D341Med (cell line): ENCODE measurements at regions not wholly inside any gene's neighbourhood (a gene's known extent, or its start where the extent isn't known, plus 50 kb on each side); places are given as distances from the start of the nearest gene placed in this dataset.

Source experiments
- DNase-seq: peaks from one replicate; pipeline ENCODE4 v3.0.0; 2012; ENCODE audit warnings: low spot score

DNA sequence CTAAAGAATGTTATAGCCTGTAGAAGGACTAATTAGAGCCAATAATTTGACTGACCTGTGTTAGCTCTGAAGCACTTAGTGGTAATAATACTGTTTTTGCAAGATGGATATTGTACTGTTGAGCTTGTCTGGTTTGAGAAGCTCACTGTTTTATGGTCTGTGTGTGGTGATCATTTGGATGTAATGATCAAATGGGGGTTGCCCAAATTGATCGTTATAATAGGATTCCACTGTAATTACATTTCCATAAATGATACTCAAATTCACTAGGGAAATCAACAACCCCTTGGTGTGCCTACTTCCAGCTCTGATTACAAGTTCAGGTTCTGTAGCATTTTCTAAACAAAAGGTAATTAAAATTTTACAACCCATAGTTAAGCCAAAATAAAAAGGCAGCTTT, 971.4 kb downstream of the TTLL7 start:
- DNase-seq = no peak

DNA sequence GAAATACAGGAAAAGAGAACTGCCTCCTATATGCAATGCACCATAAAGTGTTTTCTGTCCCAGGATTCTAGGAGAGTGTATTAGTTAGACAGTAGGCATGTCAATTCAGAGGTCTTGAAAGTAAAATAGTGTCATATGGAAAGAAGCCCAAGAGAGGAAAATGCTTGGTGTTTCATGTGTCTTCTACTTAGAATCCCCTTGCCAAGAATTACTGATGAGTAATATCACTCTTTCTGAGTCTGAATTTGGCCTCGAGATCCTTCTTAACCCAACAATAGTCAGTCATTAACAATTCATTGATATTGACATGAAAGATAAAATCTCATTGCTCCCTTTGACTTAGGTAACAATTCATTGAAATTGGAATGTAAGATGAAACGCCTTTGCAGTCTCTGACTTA, 972.2 kb downstream of the TTLL7 start:
- DNase-seq = no peak

DNA sequence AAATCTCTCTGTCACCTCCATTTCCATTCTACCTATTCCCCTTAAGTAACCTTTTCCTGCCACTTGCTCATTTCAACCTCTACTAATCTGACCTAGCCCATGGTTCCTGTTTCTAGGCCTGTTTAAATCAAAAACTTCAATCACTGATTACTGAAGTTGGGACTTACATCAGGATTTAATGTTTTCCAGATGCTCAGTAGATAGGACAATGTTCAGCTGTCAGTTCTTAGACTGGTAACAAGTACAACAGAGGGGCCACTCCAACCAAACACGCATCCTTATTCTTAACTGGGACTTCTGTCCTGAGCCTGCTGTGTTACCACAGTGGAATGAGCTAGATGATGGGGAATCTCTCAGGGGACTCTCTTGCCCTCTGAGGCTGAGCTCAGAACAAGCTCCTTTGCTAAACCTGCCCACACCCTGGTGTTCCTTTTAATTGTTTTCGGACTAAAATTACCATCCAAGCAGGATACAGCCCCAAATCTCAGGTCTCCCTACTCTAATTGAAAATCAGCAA, 974.6 kb downstream of the TTLL7 start:
- no peak for DNase-seq

DNA sequence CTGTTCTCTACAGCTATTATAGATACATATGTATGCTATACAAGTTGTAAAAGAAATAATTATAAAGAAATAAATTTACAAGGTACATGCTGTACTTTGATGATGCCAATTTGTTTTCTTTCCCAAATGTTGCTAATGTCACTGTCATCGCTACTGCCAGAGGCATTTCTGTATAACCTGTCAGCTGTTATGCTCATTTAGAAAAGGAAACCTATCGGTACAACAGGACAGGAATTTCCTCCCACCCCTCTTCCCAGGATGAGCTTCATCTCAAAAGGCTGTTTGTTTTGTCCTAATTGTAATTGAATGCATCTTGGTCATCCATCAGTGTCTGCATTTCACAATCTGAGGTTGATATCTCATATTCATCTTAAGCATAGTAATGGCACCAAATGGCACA, 975.7 kb downstream of the TTLL7 start:
- no peak for DNase-seq

DNA sequence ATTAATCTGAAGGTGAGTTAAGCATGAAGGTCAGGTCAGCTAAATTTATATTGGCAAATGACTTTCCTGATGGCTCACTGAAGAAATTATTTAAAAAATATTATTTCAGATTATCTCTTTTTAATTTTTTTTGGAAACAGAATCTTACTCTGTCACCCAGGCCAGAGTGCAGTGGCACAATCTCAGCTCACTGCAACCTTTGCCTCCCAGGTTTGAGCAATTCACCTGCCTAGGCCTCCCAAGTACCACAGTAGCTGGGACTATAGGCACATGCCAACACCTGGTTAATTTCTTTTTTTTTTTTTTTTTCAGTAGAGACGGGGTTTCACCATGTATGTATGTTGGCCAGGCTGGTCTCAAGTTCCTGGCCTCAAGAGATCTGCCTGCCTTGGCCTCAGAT, 976.7 kb downstream of the TTLL7 start:
- DNase-seq = no peak

DNA sequence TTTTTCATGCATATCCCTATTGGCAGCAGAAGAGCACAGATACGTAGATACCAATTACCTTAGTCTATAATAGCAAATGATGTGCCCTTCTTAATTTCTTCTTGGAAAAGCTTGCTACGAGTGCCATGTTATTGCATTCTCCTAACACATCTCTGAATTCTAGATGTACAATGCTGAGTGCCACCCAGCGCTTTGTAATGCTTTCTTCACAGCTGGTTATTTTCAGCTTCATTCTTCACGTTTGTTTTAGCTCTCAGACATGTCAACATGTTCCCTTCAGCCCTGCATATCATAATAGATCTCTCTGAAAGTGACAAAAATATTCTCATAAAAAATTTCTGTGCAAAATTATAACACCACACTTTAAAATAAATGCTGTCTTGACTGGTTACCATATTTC, 981.2 kb downstream of the TTLL7 start:
- no peak for DNase-seq

DNA sequence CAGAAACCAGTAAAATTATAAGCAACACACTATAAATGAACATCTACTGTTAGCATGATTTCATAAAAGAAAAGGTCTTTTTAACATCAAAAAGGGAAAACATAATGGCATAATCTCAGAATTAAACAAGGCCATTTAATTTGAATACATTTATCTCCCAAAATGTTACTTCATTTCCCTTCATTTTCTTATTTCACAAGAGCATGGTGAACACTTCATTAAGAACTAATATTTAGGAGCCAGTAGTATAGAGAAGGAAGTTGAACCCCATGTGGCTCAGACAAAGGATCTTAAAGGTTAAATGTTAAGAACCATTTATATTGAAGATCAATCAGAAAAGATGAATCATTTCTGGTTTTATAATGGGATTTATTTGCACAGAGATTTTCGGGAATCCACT, 981.7 kb downstream of the TTLL7 start:
- DNase-seq = no peak

DNA sequence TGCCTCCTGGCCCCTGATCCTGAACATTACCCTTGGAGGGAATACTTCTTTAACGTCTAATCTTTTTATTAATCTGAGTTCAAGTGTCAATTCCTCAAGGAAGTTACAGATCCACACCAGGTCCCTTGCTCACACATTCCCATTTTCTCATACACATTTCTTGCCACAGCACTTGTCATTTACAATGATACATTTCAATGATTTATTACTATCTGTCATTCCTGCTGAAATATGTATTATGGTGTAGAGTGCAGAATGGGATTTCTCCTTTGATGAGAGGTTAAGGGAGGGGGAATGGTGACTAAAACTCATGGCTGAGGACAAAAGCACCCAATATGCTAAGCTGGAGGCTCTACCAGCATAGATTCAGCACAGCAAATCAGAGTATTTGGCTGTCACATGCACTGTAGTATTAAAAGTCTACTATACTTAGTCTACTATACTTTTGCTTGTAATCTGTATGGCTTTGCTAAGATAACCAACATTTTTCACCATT, 982.5 kb downstream of the TTLL7 start:
- DNase-seq = no peak

DNA sequence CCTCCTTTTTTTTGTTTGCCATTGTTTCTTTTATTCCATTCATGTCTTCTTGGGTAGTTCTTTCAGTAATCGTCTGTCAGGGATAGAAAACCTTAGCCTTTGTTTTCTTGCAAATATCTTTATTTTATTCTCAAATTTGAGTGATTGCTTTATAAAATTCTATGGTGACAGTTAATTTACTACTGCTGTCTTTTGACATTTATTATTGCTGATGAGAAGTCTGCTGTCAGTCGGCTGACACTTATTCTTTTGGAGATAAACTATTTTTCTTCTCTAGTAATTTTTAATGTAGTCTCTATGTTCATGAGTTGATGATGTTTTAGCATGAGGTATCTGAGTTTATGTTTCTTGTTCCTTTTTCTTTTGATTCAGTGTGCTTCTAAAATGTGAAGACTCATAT, 983.8 kb downstream of the TTLL7 start:
- DNase-seq = no peak

DNA sequence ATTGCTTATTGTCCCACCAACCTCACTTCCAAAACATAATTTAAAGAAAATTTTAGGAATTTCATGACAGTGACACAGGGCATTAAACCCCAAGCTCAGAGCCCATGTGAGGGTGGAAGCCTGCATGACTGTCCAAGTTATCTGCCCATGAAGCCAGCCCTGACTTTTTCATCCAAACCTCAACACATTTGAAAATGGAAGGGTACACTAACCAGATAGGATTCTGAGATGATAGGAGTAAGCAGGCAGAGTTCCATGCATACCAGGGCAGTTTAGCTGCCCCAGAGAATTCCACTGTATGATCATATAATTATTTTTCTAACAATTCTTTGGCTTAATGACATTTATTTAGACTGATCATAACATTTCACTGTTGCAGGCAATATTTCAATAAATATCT, 986.0 kb downstream of the TTLL7 start:
- no peak for DNase-seq

DNA sequence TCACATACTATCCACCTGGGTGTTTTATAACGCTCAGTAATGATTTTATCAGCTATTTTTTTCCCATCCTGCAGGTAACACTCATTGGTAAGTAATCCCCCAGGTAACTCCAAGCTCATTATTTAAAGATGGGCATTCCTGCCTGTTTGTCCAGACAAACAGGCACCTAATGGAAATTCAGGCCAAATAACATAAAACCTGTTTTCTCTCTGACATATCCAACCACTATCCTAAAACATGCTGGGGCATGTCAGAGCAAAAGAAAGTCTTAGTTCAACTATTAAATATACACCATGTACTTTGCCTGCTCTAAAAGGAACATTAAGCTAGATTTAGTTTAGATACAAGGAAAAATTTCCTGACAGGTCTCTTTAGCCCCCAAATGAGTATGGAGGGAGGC, 987.7 kb downstream of the TTLL7 start:
- DNase-seq = no peak

DNA sequence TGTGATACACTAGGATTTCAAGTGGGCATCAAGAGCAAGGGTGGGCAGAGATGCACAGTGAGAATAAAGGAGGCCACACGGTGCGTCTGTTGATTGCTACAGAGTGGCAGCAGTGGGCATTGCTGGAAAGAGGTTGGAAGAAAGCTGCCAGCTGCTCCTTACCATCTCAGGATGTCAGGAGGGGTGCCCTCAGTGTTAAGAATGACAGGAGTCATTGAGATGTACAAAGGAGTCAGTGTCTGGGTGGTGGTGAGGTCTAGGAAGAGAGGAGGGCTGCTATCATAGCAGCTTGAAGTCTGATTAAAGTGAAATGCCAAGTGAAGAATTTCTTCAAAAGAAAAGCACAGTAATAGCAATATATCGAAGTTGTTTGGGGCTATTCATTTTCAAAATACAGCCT, 992.7 kb downstream of the TTLL7 start:
- no peak for DNase-seq

DNA sequence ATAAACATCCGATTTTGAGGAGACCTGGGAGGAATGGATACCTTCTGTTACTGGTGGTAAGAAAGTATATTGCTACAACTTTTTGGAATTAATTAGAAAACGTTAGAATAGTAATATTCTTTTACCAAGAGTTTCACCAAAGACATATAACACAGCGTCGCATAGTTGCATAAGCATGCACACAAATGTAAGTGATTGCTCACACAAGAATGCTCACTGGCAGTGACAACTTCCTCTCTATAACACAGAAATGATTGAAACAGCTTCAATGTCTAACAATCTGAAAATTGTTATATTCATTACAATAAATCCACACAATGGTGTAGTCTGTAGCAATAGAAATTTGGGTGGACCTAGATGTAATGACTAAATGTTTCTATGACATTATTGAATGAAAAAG, 998.6 kb downstream of the TTLL7 start:
- no peak for DNase-seq

DNA sequence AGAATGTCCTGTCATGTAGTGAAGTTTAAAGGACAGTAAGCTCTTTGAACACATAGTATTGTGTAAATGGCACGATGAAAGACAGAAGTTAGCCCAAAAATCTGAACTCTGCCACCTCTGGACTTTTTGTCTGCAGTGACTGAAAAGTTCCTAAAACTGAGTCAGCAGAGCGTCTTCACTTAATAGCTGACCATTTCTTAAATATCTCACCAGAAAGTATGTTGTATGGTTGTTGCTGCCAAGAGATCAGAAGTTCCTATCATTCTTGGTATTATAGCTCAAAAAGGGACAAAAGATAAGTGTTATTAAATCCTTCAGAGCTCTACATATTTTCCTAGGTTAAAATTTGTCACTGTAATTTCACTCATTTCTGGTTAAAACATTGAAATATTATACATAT, 1003.0 kb downstream of the TTLL7 start:
- no peak for DNase-seq

DNA sequence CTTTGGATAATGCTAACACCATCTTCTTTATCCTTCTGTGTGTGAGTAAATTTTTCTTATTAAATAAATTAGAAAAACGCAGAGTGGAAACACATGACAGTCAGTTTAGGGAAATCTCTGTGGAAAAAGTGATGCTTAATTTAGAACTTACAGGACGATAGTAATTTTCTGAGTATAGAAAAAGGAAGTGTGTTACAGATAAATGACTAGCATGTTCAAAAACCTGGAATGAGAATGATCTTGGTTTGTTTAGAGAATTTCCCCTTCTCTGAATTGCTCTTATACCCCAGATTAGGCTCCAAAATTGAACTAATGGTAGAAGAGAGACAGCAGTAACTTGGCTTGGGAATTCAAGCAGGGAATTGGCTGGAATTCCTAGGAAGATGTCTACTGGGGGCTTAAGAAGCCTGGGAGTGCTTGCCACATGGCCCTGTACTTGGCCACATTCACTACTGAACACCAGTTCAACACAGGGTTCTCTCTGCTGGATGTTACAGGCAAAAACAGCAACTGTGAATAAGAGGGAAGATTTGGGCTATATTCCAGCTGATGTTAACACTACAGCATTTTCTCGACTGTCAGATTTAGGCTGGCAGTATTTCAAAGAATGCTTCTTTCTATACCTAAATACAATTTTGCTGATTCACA, 1004.2 kb downstream of the TTLL7 start:
- DNase-seq = no peak

DNA sequence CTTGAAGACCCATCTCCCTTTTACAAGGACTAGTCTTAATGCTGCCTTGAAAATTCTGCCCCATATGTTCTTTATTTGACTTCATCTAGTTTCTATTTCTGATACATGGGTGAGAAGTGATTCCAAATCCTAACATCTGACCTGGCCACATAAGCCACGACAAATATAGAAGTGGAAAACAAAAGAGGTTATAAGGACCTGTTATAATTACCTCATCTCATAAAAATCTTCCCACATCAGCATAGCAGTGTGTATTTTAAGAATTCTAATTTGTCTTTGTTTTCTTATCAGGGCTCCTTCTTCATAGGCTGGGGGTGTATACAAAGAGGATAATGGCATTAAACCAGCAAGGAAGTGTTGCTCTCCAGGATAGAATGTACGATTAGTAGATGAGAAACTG, 1007.4 kb downstream of the TTLL7 start:
- DNase-seq = no peak

DNA sequence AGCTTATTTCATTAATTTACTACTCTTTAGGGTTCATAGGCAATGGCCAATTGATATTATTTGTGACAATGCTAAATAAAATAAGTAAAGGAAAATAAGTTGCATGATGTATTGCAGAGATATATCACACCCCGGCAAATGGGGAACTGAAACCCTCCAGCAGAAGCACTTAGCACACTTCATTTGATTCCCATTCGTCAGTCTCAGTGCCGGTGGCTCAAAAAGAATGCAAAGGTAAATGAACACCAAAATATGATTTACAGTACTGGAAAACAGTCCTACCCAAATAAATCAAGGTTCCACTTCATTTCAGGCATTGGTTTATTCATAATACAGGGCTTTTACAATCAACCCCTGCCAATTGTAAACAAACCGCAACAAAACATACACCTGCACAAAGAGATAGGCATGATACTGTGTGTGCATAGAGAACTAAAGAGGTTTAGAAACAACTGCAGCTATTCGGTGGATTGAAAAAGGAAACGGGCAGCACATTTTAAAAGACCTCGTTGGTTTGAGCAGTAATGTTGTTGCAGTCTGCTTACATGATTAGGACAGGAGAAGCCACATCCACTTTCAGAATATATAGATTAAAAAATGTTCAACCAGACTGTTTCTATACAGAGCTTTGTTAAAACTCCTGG, 1019.2 kb downstream of the TTLL7 start:
- no peak for DNase-seq

DNA sequence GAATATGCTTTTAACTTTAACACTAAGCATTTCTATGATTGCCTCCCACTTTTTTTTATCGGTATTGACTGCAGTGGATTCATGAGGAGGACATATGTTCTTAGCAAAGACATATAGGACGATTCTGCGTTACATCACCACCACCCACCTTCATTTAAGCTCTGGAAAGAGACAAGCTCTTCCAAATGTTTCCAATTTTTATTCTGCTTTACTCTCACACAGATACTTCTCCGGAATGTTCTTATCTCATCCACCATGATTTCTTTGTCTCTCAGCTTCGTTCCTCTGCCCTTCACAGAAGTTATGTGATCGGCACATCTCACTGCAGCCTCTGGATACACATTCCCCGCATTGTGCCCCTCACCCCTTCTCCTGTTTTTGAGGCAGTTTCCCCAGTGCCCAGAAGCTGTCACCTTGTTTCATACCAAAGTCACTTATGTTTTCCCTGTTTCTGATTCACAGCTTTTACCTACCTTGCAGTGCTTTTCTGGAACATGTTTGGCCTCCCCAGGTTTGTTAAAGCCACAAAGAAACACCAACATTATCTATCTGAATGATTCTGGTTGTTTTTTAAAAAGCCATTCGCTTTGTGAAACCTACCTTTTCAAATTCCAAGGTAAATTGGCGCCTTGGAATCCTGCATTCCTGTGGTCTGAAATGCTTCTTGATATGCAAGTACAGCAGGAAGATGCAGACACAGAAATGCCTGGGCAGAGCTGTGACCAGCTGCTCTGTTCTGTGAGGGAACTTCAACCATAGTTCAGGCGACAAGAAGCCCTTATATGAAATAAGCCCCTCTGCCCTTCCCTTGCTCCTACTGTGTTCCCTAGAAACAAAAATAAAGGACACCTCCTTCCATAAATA, 1020.2 kb downstream of the TTLL7 start:
- no peak for DNase-seq

DNA sequence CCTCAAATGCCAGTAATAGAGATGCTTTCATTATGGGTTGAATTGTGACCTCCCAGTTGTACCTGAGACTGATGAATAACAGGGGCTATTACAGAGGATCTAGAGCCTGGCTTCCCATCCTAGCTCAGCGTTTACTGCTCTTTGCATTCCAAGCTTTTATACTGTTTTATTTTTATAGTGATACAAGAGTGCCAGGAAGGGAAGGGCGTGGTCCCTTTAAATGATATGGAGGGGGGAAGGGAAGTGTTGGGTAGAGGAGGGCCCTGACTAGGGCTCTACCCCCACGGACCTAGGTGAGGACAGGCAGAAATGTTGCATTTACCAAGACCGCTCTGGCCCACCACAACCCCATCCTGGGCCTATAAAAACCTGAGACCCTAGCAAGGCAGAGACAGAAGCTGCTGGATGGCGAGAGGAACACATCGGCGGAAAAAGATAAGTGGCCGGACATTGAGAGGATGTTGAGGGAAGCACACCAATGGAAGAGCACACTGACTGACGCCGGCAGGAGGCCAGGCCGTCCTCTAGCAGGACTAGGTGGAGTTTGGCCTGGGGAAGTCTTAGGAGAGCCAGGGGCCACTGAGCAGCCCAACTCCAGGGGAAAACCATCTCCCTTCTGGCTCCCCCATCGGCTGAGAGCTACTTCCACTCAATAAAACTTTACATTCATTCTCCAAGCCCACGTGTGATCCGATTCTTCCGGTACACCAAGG, 1025.9 kb downstream of the TTLL7 start:
- no peak for DNase-seq

DNA sequence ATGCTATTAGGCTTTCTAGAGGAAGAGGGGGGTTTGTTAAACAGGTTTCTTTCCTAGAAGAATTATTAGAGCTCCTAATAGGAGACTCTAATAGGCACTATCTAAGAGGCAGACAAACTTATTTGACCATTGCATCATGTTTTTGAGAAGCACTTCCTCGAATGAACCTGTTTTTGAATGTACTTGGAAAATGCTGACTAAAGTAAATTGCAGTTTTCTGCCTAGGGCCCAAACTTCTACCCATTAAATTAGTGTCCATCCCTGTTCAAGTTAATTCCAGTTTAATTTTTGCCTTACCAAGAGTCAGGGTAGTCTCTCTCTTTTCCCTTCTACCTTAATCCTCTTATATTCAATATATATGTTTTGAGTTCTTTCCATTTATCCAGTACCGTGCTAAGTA, 1029.6 kb downstream of the TTLL7 start:
- no peak for DNase-seq

DNA sequence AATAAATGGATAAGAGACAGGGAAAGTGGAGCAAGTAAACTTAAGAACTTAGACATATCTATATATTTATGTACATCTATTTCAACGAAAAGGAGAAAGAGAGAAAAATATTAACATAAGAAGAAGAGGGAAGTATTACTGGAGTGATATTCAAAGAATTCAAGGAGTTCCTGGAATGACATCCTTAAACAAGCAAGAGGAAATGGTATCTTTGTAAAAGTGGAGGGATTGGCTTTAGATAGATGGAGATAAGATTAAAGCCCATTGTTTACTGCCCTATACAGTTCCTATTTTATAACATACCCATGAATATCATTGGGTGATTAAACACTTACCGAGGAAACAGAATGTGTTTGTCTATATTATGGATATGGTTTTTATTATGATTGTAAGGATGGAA, 1036.3 kb downstream of the TTLL7 start:
- DNase-seq = no peak

DNA sequence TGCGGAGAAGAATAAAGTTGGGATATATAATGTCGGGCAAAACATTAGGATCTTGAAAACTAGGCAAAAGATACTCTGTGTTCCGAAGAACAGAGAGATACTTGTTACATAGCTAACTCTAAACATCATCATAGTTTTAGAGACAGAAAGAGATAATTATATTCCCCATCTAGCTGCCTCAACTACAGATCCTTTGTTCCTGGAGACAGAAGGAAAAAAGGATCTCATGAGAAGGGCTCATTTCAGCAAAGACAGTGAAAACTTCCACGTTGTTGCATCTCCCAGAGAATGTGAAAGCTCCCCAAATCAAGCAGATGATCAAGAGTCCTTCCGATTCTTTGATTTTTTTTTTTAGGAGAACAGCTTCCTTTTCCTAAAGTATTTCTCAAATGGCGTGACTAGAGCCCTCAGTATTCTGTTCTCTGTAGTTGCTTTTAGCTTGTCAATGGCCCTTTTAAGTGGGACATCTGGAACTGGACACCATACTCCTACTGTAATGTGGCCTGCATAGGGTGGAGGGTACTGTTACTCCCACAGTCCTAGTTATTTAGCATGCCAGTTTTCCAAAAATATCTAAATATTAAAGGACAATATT, 1048.2 kb downstream of the TTLL7 start:
- no peak for DNase-seq
